GM06990 (cell line): ENCODE measurements at regions not wholly inside any gene's neighbourhood (a gene's known extent, or its start where the extent isn't known, plus 50 kb on each side); places are given as distances from the start of the nearest gene placed in this dataset.
"Not testable (repeated sequence)": the region's sequence is repeated elsewhere in the genome, so short reads cannot be mapped to it uniquely, and the experiment has no call there.

Experiments
- DNase-seq: peaks from one replicate; pipeline ENCODE4 v3.0.0-alpha.2; 2011; ENCODE audit not compliant: insufficient read length; ENCODE audit errors: extremely low read depth
- H3K27me3 ChIP-seq: replicated peaks from 2 replicates; pipeline ENCODE4 v1.6.0; 2011; ENCODE audit warnings: low read length; ENCODE audit not compliant: control insufficient read depth, insufficient read depth
- H3K36me3 ChIP-seq: 2 replicates; pipeline ENCODE4 v1.5.1; 2011; ENCODE audit warnings: low read length; ENCODE audit not compliant: control insufficient read depth, insufficient read depth
- H3K4me3 ChIP-seq: replicated peaks from 2 replicates; pipeline ENCODE4 v1.5.1; 2011; ENCODE audit warnings: low read depth, mild to moderate bottlenecking, control low read depth, low read length
- TF ChIP-seq, protein P1 (sequence below): IDR thresholded peaks from 2 replicates; pipeline ENCODE4 v1.5.1; 2011; ENCODE audit warnings: low read length, control low read depth, mild to moderate bottlenecking, inconsistent platforms; ENCODE audit not compliant: insufficient read depth, poor library complexity, severe bottlenecking

DNA sequence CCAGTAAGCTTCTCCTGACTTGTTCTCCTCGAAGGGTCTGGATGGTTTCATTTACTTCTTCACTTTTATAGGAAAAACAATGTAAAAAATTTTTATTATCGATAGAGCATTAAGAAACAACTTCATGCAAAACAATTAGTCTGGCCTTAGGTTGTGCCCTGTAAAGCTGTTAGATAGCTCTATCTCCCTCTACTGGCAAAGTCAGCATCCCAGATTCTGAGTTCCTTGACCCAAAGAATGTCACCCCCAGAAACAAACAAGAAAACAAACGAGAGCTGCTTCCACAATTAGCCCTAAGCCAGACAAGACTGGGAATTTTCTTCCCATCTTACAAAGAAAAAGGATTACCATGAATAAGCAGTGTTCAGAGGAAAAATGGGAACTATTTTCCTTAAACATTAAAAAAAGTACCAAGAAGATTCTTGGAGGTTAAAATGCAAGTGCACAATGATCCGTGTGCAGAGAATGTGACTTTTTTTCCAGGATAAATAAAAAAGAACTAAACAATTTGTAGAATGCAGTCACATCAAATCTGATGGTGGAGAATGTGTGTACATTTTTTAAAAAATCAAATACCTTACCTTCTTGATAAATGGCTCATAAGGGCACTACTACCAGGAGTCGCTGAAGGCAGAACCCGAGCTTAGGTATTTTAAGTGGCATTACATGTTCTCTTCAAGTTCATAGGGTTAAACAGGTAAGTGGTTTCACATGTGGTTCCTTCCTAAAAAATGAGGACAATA lies 293.2 kb downstream of the FBXO8 start:
- H3K27me3 ChIP-seq: no peaks in the 10 kb centered on the region
- no peaks in the 10 kb centered on the region for H3K36me3 ChIP-seq
- no peak for DNase-seq
- TF ChIP-seq, protein P1, sequence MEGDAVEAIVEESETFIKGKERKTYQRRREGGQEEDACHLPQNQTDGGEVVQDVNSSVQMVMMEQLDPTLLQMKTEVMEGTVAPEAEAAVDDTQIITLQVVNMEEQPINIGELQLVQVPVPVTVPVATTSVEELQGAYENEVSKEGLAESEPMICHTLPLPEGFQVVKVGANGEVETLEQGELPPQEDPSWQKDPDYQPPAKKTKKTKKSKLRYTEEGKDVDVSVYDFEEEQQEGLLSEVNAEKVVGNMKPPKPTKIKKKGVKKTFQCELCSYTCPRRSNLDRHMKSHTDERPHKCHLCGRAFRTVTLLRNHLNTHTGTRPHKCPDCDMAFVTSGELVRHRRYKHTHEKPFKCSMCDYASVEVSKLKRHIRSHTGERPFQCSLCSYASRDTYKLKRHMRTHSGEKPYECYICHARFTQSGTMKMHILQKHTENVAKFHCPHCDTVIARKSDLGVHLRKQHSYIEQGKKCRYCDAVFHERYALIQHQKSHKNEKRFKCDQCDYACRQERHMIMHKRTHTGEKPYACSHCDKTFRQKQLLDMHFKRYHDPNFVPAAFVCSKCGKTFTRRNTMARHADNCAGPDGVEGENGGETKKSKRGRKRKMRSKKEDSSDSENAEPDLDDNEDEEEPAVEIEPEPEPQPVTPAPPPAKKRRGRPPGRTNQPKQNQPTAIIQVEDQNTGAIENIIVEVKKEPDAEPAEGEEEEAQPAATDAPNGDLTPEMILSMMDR: peak; percentile 50
- H3K4me3 ChIP-seq: no peak overlapping the region

DNA sequence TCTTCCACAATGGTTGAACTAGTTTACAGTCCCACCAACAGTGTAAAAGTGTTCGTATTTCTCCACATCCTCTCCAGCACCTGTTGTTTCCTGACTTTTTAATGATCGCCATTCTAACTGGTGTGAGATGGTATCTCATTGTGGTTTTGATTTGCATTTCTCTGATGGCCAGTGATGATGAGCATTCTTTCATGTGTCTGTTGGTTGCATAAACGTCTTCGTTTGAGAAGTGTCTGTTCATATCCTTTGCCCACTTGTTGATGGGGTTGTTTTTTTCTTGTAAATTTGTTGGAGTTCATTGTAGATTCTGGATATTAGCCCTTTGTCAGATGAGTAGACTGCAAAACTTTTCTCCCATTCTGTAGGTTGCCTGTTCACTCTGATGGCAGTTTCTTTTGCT lies 319.9 kb downstream of the FBXO8 start:
- not testable (repeated sequence) for H3K4me3 ChIP-seq, DNase-seq, H3K36me3 ChIP-seq, H3K27me3 ChIP-seq

DNA sequence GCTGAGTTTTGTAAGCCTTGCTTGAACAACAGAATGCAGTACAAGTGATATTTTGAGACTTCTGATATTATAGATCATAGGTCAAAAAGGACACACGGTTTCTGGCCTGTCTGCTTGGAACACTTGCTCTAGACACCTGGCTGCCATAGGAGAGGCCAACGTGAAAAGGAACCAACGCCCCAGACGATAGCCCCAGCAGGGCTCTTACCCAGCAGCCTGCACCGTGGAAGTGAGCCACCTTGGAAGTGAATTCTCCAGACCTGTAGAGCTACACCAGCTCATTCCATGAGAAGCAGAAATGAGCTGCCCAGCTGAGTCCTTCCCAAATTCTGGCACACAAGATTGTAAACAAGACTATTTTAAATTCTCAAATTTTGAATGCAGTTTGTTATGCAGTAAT lies 323.1 kb downstream of the FBXO8 start:
- H3K27me3 ChIP-seq: no peaks in the 10 kb centered on the region
- DNase-seq: no peak
- TF ChIP-seq, protein P1: no peak
- no peak overlapping the region for H3K4me3 ChIP-seq
- no peaks in the 10 kb centered on the region for H3K36me3 ChIP-seq

DNA sequence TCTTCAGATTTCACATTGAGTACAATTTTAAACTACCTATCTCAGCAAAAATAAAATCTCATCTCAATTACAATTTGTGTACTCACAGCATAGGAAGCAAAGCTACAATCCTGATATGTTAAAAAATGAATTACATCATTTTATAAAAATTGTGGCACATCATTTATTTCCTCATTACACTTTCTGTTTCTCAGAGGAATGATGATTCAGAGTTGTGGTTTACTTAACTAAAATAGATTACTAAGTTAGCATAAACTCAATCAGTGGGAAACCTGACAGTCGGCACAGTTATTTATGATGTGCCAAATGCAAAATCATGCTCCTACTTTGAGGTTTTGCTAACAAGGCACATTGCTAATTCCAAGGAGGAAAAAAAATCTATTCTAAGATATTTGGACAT lies 325.0 kb downstream of the FBXO8 start:
- no peaks in the 10 kb centered on the region for H3K27me3 ChIP-seq
- H3K4me3 ChIP-seq: no peak overlapping the region
- no peaks in the 10 kb centered on the region for H3K36me3 ChIP-seq
- TF ChIP-seq, protein P1: no peak
- no peak for DNase-seq

DNA sequence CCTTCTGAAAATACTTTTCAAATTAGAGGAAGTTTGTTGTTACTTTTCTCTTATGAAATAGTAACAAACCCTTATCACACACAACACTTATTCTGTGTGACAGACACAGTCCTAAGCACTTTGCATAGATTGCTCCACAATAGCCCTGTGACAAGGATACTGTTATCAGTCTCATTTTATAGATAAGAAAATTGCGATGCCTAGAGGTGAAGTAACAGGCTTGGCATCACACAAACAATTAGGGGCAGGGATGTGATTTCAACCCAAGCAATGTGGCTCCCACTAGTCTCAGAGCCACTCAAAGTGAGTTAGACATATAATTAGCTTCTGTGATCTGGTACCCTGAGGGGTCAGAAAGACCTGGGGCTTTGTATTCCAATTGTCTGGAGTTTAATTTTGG lies 339.9 kb downstream of the FBXO8 start:
- Histone ChIP-seq H3K4me3 (no peak overlapping the region), H3K27me3 (no peaks in the 10 kb centered on the region), H3K36me3 (no peaks in the 10 kb centered on the region)
- TF ChIP-seq, protein P1: no peak
- no peak for DNase-seq

DNA sequence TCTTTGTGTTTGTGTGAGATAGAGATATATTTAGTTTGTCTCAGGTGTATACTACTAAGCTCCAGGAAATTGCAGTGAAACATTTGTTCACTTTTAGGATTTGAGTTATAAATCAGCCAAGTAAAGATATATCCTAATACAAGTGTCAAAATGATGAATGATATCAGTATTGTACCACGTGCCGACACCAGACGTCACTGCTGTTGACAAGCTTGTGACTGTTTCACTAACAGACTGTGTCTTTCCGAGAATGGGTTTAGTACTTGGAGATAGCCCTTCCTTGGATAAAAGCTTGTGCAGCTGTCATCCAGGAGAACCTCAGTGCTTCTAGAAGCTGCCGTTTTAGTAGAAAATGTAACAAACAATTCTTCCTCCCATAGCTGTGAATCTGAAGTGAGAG lies 343.3 kb downstream of the FBXO8 start:
- no peak for DNase-seq
- H3K4me3 ChIP-seq: no peak overlapping the region
- no peaks in the 10 kb centered on the region for H3K36me3 ChIP-seq
- TF ChIP-seq, protein P1: no peak
- no peaks in the 10 kb centered on the region for H3K27me3 ChIP-seq
